Right kidney (tissue), 1 donor: ENCODE measurements at regions not wholly inside any gene's neighbourhood (a gene's known extent, or its start where the extent isn't known, plus 50 kb on each side); places are given as distances from the start of the nearest gene placed in this dataset.

Source experiments
- DNase-seq: peaks from one replicate; pipeline ENCODE4 v3.0.0-alpha.2; 2016

GRCh38 chr4:145234091-145234706, 53.8 kb upstream of the OTUD4 start:
- peak; percentile 31 for DNase-seq

GRCh38 chr4:145231906-145232700, 51.7 kb upstream of the OTUD4 start:
- DNase-seq, result no peak

GRCh38 chr4:145230726-145231125, 50.3 kb upstream of the OTUD4 start:
- no peak for DNase-seq
